Adrenal gland (tissue), 9 donors: ENCODE measurements at regions not wholly inside any gene's neighbourhood (a gene's known extent, or its start where the extent isn't known, plus 50 kb on each side); places are given as distances from the start of the nearest gene placed in this dataset.

Experiments
- DNase-seq, 7 donors: peaks; one replicate each; pipeline ENCODE4 v3.0.0-alpha.2; 2019 to 2020
- H3K27ac ChIP-seq, 5 donors: fragments of 200-600 bp; sonication (generic) in 4 of 5; 1 replicate in 3 of 5; 2 replicates in 2 of 5; pipeline versions ENCODE4 v1.5.1 to v1.8.0; 2016 to 2020; ENCODE audit warnings: mild to moderate bottlenecking in 1 of 5
- H3K27me3 ChIP-seq: fragments of 200-600 bp; 2 replicates; pipeline ENCODE4 v1.8.0; 2021
- H3K36me3 ChIP-seq, 2 donors: fragments of 200-600 bp; replicated peaks in 1 of 2; 1 replicate in 1 of 2; 2 replicates in 1 of 2; pipeline versions ENCODE4 v1.5.1 to v1.8.0; 2018 to 2022
- H3K4me1 ChIP-seq, 2 donors: fragments of 200-600 bp; replicated peaks in 1 of 2; 1 replicate in 1 of 2; 2 replicates in 1 of 2; pipeline versions ENCODE4 v1.5.1 to v1.8.0; 2018 to 2021
- H3K4me3 ChIP-seq, 4 donors: fragments of 200-600 bp; sonication (generic) in 3 of 4; one replicate each; pipeline ENCODE4 v1.5.1; 2016 to 2018
- H3K9me3 ChIP-seq, 3 donors: fragments of 200-600 bp; sonication (generic) in 1 of 3; replicated peaks in 1 of 3; 1 replicate in 2 of 3; 2 replicates in 1 of 3; pipeline versions ENCODE4 v1.5.1 to v1.8.0; 2016 to 2021
- CTCF ChIP-seq, 6 experiments: fragments of 450-650 bp in 4 of 6; fragments of 200-600 bp in 2 of 6; sonication (generic) in 1 of 6; IDR thresholded peaks; 1 replicate in 5 of 6; 2 replicates in 1 of 6; pipeline versions ENCODE4 v1.5.1 to v1.8.0; 2016 to 2021; ENCODE audit warnings: antibody characterized with exemption in 6 of 6, mild to moderate bottlenecking in 2 of 6, moderate library complexity in 1 of 6
- POLR2A ChIP-seq, 2 donors: fragments of 450-650 bp; IDR thresholded peaks; one replicate each; pipeline ENCODE4 v1.6.1; 2017; ENCODE audit warnings: antibody characterized with exemption in 2 of 2, mild to moderate bottlenecking in 2 of 2, moderate library complexity in 1 of 2
- WGBS, 4 donors: extraction: QIAGEN DNeasy Blood & Tissue Kit in 2 of 4; methylation state at CpG; one replicate each; pipeline versions ENCODE4 v1.1.5 to v1.1.7; 2013 to 2017; 5-methylcytosine and 5-hydroxymethylcytosine counted together
- intact Hi-C, 2 donors: fragments of 100-400 bp; cut with DNase I; formaldehyde crosslinking; loops; one replicate each; pipeline versions ENCODE4 v1.14.1 to v1.15.0; 2022 to 2023
- donor health status: healthy with polysubstance abuse.
- donor health status: Bipolar disorder and iron deficiency.
- donor health status: DM: yes; HTN: yes; CAD: no.
- donor health status: DM: no; HTN: no; CAD: no.
- donor health status: DM: no; HTN: no; CAD: no.

DNA sequence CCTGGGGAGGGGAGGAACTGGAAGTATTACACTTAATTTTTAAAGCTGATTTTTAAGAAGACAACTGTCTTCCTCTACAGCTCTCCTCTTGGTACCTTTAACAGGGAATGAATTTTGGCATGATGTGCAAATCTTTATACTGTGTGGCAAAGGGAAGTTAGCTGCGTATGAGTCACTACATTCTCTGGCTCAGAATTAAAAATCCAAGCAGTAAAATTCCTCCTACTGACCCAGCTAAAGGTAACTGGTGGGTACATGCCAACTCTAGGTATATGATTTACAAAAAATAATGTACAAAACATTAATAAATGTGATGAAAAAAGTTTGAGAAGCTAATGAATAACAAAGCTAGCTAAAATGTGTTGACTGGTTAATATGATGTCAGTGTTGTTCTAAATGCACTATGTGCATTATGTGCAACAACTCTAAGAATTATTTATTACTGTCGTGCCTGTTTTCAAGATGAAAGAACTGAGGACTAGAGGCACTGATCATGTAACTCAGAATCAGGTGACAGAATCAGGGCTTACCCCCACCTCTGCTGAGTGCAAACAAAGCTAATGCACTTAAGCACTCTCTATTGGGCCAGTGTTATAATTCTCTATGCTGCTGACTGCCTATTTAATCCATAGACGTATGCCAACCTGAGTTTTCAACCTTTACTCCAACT, 194.7 kb upstream of the CADPS start:
- Histone ChIP-seq H3K9me3 (no peaks in the 10 kb centered on the region), H3K4me3 (no peak overlapping the region), H3K27me3 (no peaks in the 10 kb centered on the region), H3K27ac (no peak overlapping the region), H3K36me3 (no peaks in the 10 kb centered on the region), H3K4me1 (no peaks in the 10 kb centered on the region)
- WGBS, 4 donors: 38 to 65% (median 46%) methylated on average over 3 of the region's 3 CpGs
- TF ChIP-seq CTCF (IDR thresholded peaks at IDR 0.05) (no peak), POLR2A (IDR thresholded peaks at IDR 0.05) (no peak)
- intact Hi-C loops: no loop called here
- DNase-seq: no peak

GRCh38 chr3:63070476-63070810, 195.2 kb upstream of the CADPS start:
- H3K27ac ChIP-seq: no peak overlapping the region
- DNase-seq: no peak
- WGBS, 4 donors: 72 to 86% (median 78%) methylated on average over 1 of the region's 1 CpG
- no peak overlapping the region for H3K4me3 ChIP-seq
- intact Hi-C loops: no loop called here
- TF ChIP-seq CTCF (IDR thresholded peaks at IDR 0.05) (no peak), POLR2A (IDR thresholded peaks at IDR 0.05) (no peak)
- no peaks in the 10 kb centered on the region for H3K36me3 ChIP-seq
- H3K27me3 ChIP-seq: no peaks in the 10 kb centered on the region
- H3K4me1 ChIP-seq: no peaks in the 10 kb centered on the region
- H3K9me3 ChIP-seq: no peaks in the 10 kb centered on the region

- no peaks in the 10 kb centered on the region for H3K36me3 ChIP-seq
- H3K9me3 ChIP-seq: no peaks in the 10 kb centered on the region
- TF ChIP-seq CTCF (IDR thresholded peaks at IDR 0.05) (no peak), POLR2A (IDR thresholded peaks at IDR 0.05) (no peak)
- DNase-seq: no peak
- no peak overlapping the region for H3K4me3 ChIP-seq
- H3K27ac ChIP-seq: no peak overlapping the region
- H3K4me1 ChIP-seq: no peaks in the 10 kb centered on the region
- no peaks in the 10 kb centered on the region for H3K27me3 ChIP-seq
- intact Hi-C loops: no loop called here
- WGBS, 4 donors: 66 to 81% (median 74%) methylated on average over 2 of the region's 2 CpGs
Observed at GRCh38 chr3:63076357-63076756, 201.1 kb upstream of the CADPS start.

GRCh38 chr3:63086190-63086589, 191.9 kb upstream of the SYNPR start:
- Histone ChIP-seq H3K27me3 (no peaks in the 10 kb centered on the region), H3K9me3 (no peaks in the 10 kb centered on the region), H3K36me3 (no peaks in the 10 kb centered on the region), H3K4me1 (no peaks in the 10 kb centered on the region), H3K27ac (no peak overlapping the region), H3K4me3 (no peak overlapping the region)
- intact Hi-C loops: no loop called here
- TF ChIP-seq POLR2A (IDR thresholded peaks at IDR 0.05): no peak
- no peak for TF ChIP-seq CTCF (IDR thresholded peaks at IDR 0.05)
- no peak for DNase-seq
- 51 to 62% (median 54%) methylated on average over 2 of the region's 2 CpGs for WGBS, 4 donors
